SK-N-SH (cell line): ENCODE measurements at regions not wholly inside any gene's neighbourhood (a gene's known extent, or its start where the extent isn't known, plus 50 kb on each side); places are given as distances from the start of the nearest gene placed in this dataset.
A peak's percentile ranks its signal among the peaks of the same experiment; 100 is the strongest.

Source experiments
- CTCF ChIA-PET: fragments of 300-600, 350-600 bp; formaldehyde crosslinking; extraction: SDS; loops from one replicate; lab custom pipeline; 2021; lab: Yijun Ruan, JAX
- POLR2A ChIA-PET: fragments of 350-600 bp; sonication (Branson Sonifier 250); formaldehyde crosslinking; extraction: SDS; loops from one replicate; lab custom pipeline; 2020; ENCODE audit warnings: antibody characterized with exemption, inconsistent platforms; lab: Yijun Ruan, JAX
- DNase-seq: peaks from one replicate; pipeline ENCODE4 v3.0.0; 2012
- H2AFZ ChIP-seq: fragments of 200-600 bp; sonication (generic); 2 replicates; pipeline ENCODE4 v1.8.1; 2016; ENCODE audit warnings: antibody characterized with exemption, mild to moderate bottlenecking, low read depth
- H3F3A ChIP-seq: fragments of 200-600 bp; sonication (generic); replicated peaks from 2 replicates; pipeline ENCODE3; 2016; ENCODE audit warnings: antibody characterized with exemption, mild to moderate bottlenecking; ENCODE audit not compliant: insufficient read depth
- H3K27ac ChIP-seq, 2 experiments: fragments of 200-500 bp in 1 of 2; fragments of 200-600 bp in 1 of 2; sonication (Bioruptor generic) in 1 of 2; sonication (generic), shearing (Covaris generic) in 1 of 2; 2 replicates each; pipeline versions ENCODE4 v1.5.1 to v1.6.1; 2014 to 2016; ENCODE audit warnings: low read depth in 2 of 2, inconsistent platforms in 1 of 2, low read length in 1 of 2, mild to moderate bottlenecking in 1 of 2, mixed read lengths in 1 of 2
- H3K27me3 ChIP-seq: fragments of 200-600 bp; sonication (generic), shearing (Covaris generic); 2 replicates; pipeline ENCODE4 v1.6.1; 2016; ENCODE audit warnings: mixed run types; ENCODE audit not compliant: insufficient read depth
- H3K36me3 ChIP-seq, 2 experiments: fragments of 200-500 bp in 1 of 2; fragments of 200-600 bp in 1 of 2; sonication (Bioruptor generic) in 1 of 2; sonication (generic) in 1 of 2; replicated peaks in 1 of 2; 2 replicates each; pipeline versions ENCODE3 to v1.5.1; 2014 to 2016; ENCODE audit warnings: low read length in 1 of 2, mild to moderate bottlenecking in 1 of 2; ENCODE audit not compliant: insufficient read depth in 2 of 2, control insufficient read depth in 1 of 2
- H3K4me1 ChIP-seq, 2 experiments: fragments of 200-500 bp in 1 of 2; fragments of 200-600 bp in 1 of 2; sonication (Bioruptor generic) in 1 of 2; sonication (generic), shearing (Covaris generic) in 1 of 2; 2 replicates each; pipeline versions ENCODE4 v1.5.1 to v1.6.1; 2014 to 2016; ENCODE audit warnings: low read depth in 1 of 2, low read length in 1 of 2, mixed run types in 1 of 2; ENCODE audit not compliant: insufficient read depth in 2 of 2, control insufficient read depth in 1 of 2
- H3K4me2 ChIP-seq: fragments of 200-600 bp; sonication (generic), shearing (Covaris generic); 2 replicates; pipeline ENCODE4 v1.6.1; 2017; ENCODE audit warnings: mixed run types
- H3K4me3 ChIP-seq, 2 experiments: fragments of 200-500 bp in 1 of 2; fragments of 200-600 bp in 1 of 2; sonication (Bioruptor generic) in 1 of 2; sonication (generic), shearing (Covaris generic) in 1 of 2; 2 replicates each; pipeline versions ENCODE4 v1.5.1 to v1.8.1; 2014 to 2016; ENCODE audit warnings: low read depth in 2 of 2, inconsistent platforms in 1 of 2, low read length in 1 of 2, mild to moderate bottlenecking in 1 of 2, mixed read lengths in 1 of 2, moderate library complexity in 1 of 2
- H3K79me2 ChIP-seq: fragments of 200-600 bp; sonication (generic); 2 replicates; pipeline ENCODE4 v1.8.1; 2017; ENCODE audit warnings: mild to moderate bottlenecking; ENCODE audit not compliant: insufficient read depth
- H3K9ac ChIP-seq: fragments of 200-600 bp; sonication (generic); 2 replicates; pipeline ENCODE4 v1.6.1; 2017; ENCODE audit warnings: mixed run types
- H3K9me2 ChIP-seq: fragments of 200-600 bp; sonication (generic); 2 replicates; pipeline ENCODE4 v1.6.1; 2017; ENCODE audit warnings: mixed run types
- H3K9me3 ChIP-seq: fragments of 200-600 bp; sonication (generic); 2 replicates; pipeline ENCODE4 v1.6.1; 2017; ENCODE audit warnings: mixed run types, mild to moderate bottlenecking, moderate library complexity
- H4K20me1 ChIP-seq: fragments of 200-600 bp; sonication (generic); 2 replicates; pipeline ENCODE4 v1.6.1; 2017; ENCODE audit warnings: mild to moderate bottlenecking, mixed run types; ENCODE audit not compliant: insufficient read depth
- CHD2 ChIP-seq: fragments of 150-350 bp; IDR thresholded peaks from 2 replicates; pipeline ENCODE4 v1.6.1; 2018; ENCODE audit warnings: low read length; ENCODE audit not compliant: partially characterized antibody
- ELF1 ChIP-seq: IDR thresholded peaks from 2 replicates; pipeline ENCODE4 v1.4.0; 2012
- EP300 ChIP-seq, 2 experiments: IDR thresholded peaks; 2 replicates each; pipeline versions ENCODE4 v1.4.0 to v1.6.1; 2012; ENCODE audit warnings: borderline replicate concordance in 1 of 2, low read depth in 1 of 2, low read length in 1 of 2
- FOSL2 ChIP-seq: IDR thresholded peaks from 2 replicates; pipeline ENCODE4 v1.4.0; 2012; ENCODE audit warnings: low read depth, mild to moderate bottlenecking, moderate library complexity, borderline replicate concordance
- FOXJ3 ChIP-seq: sonication (generic); formaldehyde crosslinking; IDR thresholded peaks from 2 replicates; pipeline ENCODE4 v1.5.1; 2020; ENCODE audit warnings: mild to moderate bottlenecking, missing genetic modification reagents
- FOXM1 ChIP-seq: IDR thresholded peaks from 2 replicates; pipeline ENCODE4 v1.4.0; 2012; ENCODE audit warnings: low read depth, mild to moderate bottlenecking
- GABPA ChIP-seq: IDR thresholded peaks from 2 replicates; pipeline ENCODE4 v1.4.0; 2012; ENCODE audit warnings: low read depth, mild to moderate bottlenecking
- GATA2 ChIP-seq: sonication (generic); formaldehyde crosslinking; IDR thresholded peaks from 2 replicates; pipeline ENCODE4 v1.5.0; 2020; ENCODE audit warnings: mild to moderate bottlenecking, missing genetic modification reagents
- MEF2A ChIP-seq: IDR thresholded peaks from 2 replicates; pipeline ENCODE4 v1.4.0; 2012; ENCODE audit warnings: low read depth, borderline replicate concordance
- PBX3 ChIP-seq: IDR thresholded peaks from 2 replicates; pipeline ENCODE4; 2012
- POLR2AphosphoS5 ChIP-seq: IDR thresholded peaks from 2 replicates; pipeline ENCODE4 v1.6.1; 2012; ENCODE audit warnings: low read depth, low read length
- REST ChIP-seq: IDR thresholded peaks from 2 replicates; pipeline ENCODE4 v1.6.1; 2012; ENCODE audit warnings: mild to moderate bottlenecking, low read depth, low read length, moderate library complexity
- RXRA ChIP-seq: IDR thresholded peaks from 2 replicates; pipeline ENCODE4 v1.4.0; 2012; ENCODE audit warnings: low read depth, mild to moderate bottlenecking, borderline replicate concordance
- SMC3 ChIP-seq: IDR thresholded peaks from 2 replicates; pipeline ENCODE4 v1.6.1; 2012; ENCODE audit warnings: low read depth, low read length, improper control_type of control experiment
- TAF1 ChIP-seq: IDR thresholded peaks from 2 replicates; pipeline ENCODE4 v1.6.1; 2012; ENCODE audit warnings: low read depth, mild to moderate bottlenecking, low read length, moderate library complexity, borderline replicate concordance
- TCF12 ChIP-seq: IDR thresholded peaks from 2 replicates; pipeline ENCODE4 v1.4.0; 2012
- TEAD4 ChIP-seq: IDR thresholded peaks from 2 replicates; pipeline ENCODE4 v1.4.0; 2012; ENCODE audit warnings: mild to moderate bottlenecking, borderline replicate concordance; ENCODE audit not compliant: insufficient read depth
- USF2 ChIP-seq: fragments of 150-350 bp; IDR thresholded peaks from 2 replicates; pipeline ENCODE4 v1.6.1; 2017; ENCODE audit warnings: antibody characterized with exemption, low read length, low read depth, borderline replicate concordance
- WGBS: methylation state at CpG from one replicate; pipeline ENCODE4 v1.1.6; 2017; ENCODE audit warnings: low lambda C conversion rate; 5-methylcytosine and 5-hydroxymethylcytosine counted together

- peak; percentile 54 for TF ChIP-seq CHD2
Observed at GRCh38 chr21:28745131-28746016, 247.3 kb downstream of the LTN1 start (continued).

GRCh38 chr21:28743723-28744122 is 249.0 kb downstream of the LTN1 start:
- CTCF ChIA-PET = interaction anchor here (0.6 to 5.5 kb wide), 9 partner anchors 227 to 1928 kb away, joined by 3 to 104 read pairs (median 22); partner anchors contain the start of gene ADAMTS1
- POLR2A ChIA-PET = interaction anchor here (2.3 kb wide), 1 partner anchor 1899 kb away, joined by 10 read pairs; the partner anchor contains the start of gene ADAMTS1
- Histone ChIP-seq H3K9ac (no peak overlapping the region), H3K4me3 (no peak overlapping the region), H3K36me3 (no peaks in the 10 kb centered on the region), H3F3A (peaks cover 7% of the 10 kb centered on the region), H3K27ac (no peak overlapping the region), H2AFZ (no peak overlapping the region), H4K20me1 (no peaks in the 10 kb centered on the region), H3K4me1 (peaks cover 0 to 6% of the 10 kb centered on the region in 2 experiments; a peak in 2 of 4 replicates), H3K4me2 (no peak overlapping the region), H3K9me3 (no peaks in the 10 kb centered on the region), H3K9me2 (no peaks in the 10 kb centered on the region), H3K27me3 (no peaks in the 10 kb centered on the region), H3K79me2 (no peaks in the 10 kb centered on the region)
- no peak for TF ChIP-seq TCF12
- DNase-seq = no peak
- 78% methylated on average over 1 of the region's 1 CpG for WGBS

- H3F3A ChIP-seq = peaks cover 7% of the 10 kb centered on the region
- no peak overlapping the region for H3K9ac ChIP-seq
- H3K9me3 ChIP-seq = no peaks in the 10 kb centered on the region
- CTCF ChIA-PET = interaction anchor here (0.6 to 5.5 kb wide), 11 partner anchors 39 to 1897 kb away, joined by 3 to 92 read pairs (median 4); partner anchors contain the start of gene ADAMTS1
- no peak overlapping the region for H3K4me2 ChIP-seq
- no peaks in the 10 kb centered on the region for H4K20me1 ChIP-seq
- no peaks in the 10 kb centered on the region for H3K79me2 ChIP-seq
- peak; percentile 24 for DNase-seq
- no peak overlapping the region for H2AFZ ChIP-seq
- no peak overlapping the region for H3K4me3 ChIP-seq
- no peaks in the 10 kb centered on the region for H3K27me3 ChIP-seq
- H3K27ac ChIP-seq = peak overlapping the region in 1 of 2 experiments; percentile 28; a peak in 1 of 4 replicates
- H3K9me2 ChIP-seq = no peaks in the 10 kb centered on the region
- 44% methylated on average over 3 of the region's 3 CpGs for WGBS
- peaks cover 0 to 8% of the 10 kb centered on the region in 2 experiments; a peak in 2 of 4 replicates for H3K4me1 ChIP-seq
- POLR2A ChIA-PET = no interaction called here
- H3K36me3 ChIP-seq = no peaks in the 10 kb centered on the region
- no peak for TF ChIP-seq REST
- TF ChIP-seq GABPA = no peak
- no peak for TF ChIP-seq FOSL2
- no peak for TF ChIP-seq MEF2A
- no peak for TF ChIP-seq PBX3
- TF ChIP-seq FOXM1 = no peak
- TF ChIP-seq POLR2AphosphoS5 = no peak
- TF ChIP-seq TAF1 = no peak
- TF ChIP-seq GATA2 = no peak
- no peak for TF ChIP-seq FOXJ3 (CRISPR knock-in tag)
- no peak for TF ChIP-seq TEAD4
- TF ChIP-seq RXRA = no peak
- TF ChIP-seq USF2 = no peak
- peak; percentile 64 for TF ChIP-seq SMC3
- no peak for TF ChIP-seq EP300 (IDR thresholded peaks at IDR 0.05; ENCODE audit: borderline replicate concordance in 1 of 2, low read depth in 1 of 2, low read length in 1 of 2)
- TF ChIP-seq ELF1 = no peak
Observed at GRCh38 chr21:28742527-28742926, 250.2 kb downstream of the LTN1 start.
